GDM1 (cell line): ENCODE measurements at regions not wholly inside any gene's neighbourhood (a gene's known extent, or its start where the extent isn't known, plus 50 kb on each side); places are given as distances from the start of the nearest gene placed in this dataset.

Experiments used
- DNase-seq: peaks from one replicate; lab custom pipeline; 2025; lab: John Stamatoyannopoulos, UW

DNA sequence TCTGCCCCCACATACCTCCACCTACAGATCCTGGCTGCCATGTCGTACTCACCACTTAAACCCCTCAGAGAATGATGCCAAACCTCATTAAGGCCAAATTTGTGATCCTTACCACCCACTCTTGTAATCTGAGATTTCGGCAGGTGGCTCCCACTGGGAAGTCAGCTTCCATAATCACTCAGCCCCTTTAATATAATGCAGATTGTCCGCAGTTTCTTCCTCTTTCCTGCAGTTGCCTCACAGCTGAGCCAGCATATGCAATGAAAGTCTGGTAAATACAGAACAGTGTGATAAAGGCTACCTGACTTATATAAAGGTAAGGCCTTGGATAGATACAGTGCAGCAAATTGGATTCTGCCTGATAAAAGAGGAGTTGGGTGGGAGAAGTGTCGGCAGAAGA, 515.2 kb upstream of the TENM4 start:
- no peak for DNase-seq

- no peak for DNase-seq
Observed at GRCh38 chr11:79953629-79954028, 512.8 kb upstream of the TENM4 start.

DNA sequence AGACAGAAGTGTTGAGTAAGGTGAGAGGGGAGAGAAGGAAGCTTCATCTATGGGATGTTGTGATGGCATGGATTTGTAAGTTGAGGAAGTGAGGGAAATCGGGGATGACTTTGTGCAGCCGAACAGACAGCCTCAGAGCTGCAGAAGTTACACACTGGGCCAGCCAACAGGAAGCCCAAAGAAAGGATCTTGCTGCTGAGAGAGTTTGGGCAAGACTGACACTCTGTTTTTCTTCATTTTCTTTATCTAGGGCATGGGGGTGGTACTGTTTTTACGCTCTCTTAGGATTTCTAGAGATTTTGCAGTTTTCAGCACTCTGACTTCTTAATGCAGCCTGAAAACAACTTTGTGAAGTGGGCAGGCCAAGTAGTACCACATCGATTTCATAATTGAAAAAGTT, 509.9 kb upstream of the TENM4 start:
- no peak for DNase-seq

DNA sequence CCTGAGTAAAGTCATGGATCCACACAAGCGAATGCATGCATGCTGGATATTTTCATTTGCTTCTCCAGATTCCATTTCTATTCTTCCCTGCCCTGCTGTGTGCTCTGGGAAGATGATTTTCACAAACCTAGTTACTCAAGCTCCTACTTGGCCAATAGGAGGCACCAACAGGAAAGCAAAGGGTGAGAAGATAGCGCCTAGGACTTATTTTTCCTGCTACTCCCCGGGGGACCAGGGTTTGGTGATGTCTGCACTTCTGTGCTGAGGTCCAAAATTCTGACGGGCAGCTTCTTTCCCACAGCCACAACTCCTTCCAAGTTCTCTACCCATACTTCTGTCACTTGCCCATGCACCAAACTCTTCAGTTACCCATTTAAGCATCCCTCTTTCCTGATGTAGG, 509.3 kb upstream of the TENM4 start:
- DNase-seq = no peak

GRCh38 chr11:79949574-79949973, 508.7 kb upstream of the TENM4 start:
- DNase-seq = no peak

- DNase-seq = no peak
Observed at GRCh38 chr11:79942646-79943045, 501.8 kb upstream of the TENM4 start.

- DNase-seq = no peak
Observed at GRCh38 chr11:79942090-79942489, 501.3 kb upstream of the TENM4 start.

DNA sequence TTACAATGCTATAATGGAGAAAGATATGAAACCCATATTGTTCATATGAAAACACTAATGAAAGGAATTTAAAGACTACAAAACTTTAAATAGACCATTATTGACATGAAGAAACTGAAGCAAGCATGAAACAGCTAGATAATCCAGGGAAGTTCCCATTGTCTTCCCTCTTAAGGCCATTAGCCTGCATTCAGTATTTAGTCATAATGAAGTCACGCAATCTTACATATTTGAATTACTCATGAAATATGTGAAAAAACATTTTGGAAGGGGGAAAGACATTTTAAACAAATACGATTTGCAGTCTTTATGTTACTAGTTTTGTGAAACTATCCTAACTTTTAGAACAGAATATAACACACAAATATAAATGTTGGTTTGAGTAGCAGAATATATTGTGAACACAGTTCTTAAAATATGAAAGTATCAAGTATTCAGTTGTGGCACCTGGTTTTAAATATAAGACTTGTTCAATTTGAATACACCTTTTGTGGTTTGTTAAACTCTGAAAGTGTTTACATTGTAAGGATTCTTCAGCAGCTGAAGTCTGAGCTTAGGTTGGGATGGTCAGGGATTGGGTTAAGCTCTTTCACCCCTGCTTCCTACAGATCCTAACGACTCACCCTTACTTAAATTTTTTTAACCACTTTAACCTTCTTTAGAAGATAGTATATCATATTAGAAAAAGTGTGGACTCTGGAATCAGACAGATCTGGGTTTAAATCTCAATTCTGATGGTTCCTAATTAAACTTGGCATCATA, 500.3 kb upstream of the TENM4 start:
- no peak for DNase-seq

DNA sequence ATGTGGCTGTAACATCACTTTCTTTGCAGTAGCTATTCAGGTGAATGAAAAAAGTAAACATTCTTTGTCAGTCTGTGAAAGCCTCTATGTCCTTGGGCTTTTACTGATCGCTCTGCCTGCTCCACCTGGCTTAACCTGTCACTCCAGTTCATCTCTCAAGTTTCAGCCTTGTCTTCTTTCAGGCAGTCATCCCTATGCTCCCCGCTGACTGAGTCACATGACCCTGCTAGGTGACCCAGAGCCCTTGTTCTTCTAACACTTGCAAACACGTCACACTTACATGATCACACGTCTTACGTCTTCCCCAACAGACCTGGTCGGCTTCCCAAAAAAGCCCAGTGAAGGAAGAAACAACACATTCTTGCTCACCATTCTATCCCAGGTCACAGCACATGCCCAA, 499.3 kb upstream of the TENM4 start:
- DNase-seq = no peak

- no peak for DNase-seq
Observed at GRCh38 chr11:79939111-79939510, 498.3 kb upstream of the TENM4 start.

GRCh38 chr11:79937676-79938334, 497.0 kb upstream of the TENM4 start:
- no peak for DNase-seq

DNA sequence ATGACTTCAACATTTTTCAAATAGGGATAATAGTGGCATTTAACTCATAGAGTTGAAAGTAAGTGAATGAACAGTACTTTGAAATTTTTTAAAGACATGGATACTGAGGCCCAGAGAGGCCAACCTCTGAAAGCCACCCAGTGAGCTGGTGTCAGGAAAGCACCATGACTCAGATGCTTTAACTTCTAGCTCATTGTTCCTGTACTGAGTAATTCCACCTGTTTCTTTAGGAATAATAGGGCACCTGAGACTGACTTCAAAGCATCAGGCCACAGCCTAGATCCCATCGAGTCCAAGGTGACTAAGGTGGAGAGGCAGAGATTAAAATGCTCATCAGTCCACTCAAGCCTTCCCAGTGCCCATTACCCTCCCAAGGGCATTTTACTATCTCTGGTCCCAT, 491.8 kb upstream of the TENM4 start:
- DNase-seq = no peak

GRCh38 chr11:79931692-79932091, 490.9 kb upstream of the TENM4 start:
- DNase-seq = no peak

GRCh38 chr11:79926707-79927106, 485.9 kb upstream of the TENM4 start:
- no peak for DNase-seq

GRCh38 chr11:79925570-79925969, 484.7 kb upstream of the TENM4 start:
- no peak for DNase-seq

DNA sequence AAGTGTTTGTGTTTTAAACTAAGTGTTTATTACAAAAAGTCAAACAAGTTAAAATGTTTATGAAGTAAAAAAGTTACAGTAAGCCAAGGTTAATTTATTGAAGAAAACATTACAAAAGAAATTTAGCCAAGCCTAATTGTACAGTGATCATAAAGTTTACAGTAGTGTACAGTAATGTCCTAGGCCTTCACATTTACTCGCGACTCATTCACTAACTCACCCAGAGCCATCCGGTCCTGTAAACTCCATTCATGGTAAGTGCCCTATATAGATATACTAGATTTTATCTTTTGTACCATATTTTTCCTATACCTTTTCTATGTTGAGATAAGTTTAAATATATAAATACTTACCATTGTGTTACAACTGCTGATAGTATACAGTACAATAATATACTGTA, 481.8 kb upstream of the TENM4 start:
- DNase-seq = no peak

GRCh38 chr11:79920480-79920879, 479.6 kb upstream of the TENM4 start:
- no peak for DNase-seq

- DNase-seq = no peak
Observed at GRCh38 chr11:79919350-79919749, 478.5 kb upstream of the TENM4 start.

- DNase-seq = no peak
Observed at GRCh38 chr11:79918846-79919245, 478.0 kb upstream of the TENM4 start.

- no peak for DNase-seq
Observed at GRCh38 chr11:79906164-79906563, 465.3 kb upstream of the TENM4 start.

GRCh38 chr11:79902493-79902892, 461.7 kb upstream of the TENM4 start:
- DNase-seq = no peak

DNA sequence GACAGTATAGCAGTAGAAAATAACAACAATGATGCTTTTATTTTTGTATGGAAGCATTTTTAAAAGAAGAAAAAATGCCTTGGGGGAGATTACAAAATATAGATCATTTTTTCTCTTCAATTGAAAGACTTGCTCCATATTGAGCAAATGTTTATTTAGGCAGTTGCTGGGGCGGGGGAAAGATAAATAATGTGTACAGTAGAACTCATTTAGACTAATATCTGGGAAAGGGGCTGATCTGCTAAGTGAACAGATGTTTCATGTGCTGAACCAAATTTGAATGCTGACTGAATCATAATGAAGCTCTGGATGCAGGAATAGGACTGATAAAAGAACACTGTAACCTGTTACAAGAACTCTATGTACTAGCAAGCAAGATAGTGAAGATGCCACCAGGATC, 457.1 kb upstream of the TENM4 start:
- no peak for DNase-seq

- DNase-seq = no peak
Observed at GRCh38 chr11:79896258-79896657, 455.4 kb upstream of the TENM4 start.

- DNase-seq = no peak
Observed at GRCh38 chr11:79894111-79894510, 453.3 kb upstream of the TENM4 start.
